SK-N-SH (cell line): ENCODE measurements at regions not wholly inside any gene's neighbourhood (a gene's known extent, or its start where the extent isn't known, plus 50 kb on each side); places are given as distances from the start of the nearest gene placed in this dataset.
A peak's percentile ranks its signal among the peaks of the same experiment; 100 is the strongest.

Experiments used
- CTCF ChIA-PET: fragments of 300-600, 350-600 bp; formaldehyde crosslinking; extraction: SDS; loops from one replicate; lab custom pipeline; 2021; lab: Yijun Ruan, JAX
- POLR2A ChIA-PET: fragments of 350-600 bp; sonication (Branson Sonifier 250); formaldehyde crosslinking; extraction: SDS; loops from one replicate; lab custom pipeline; 2020; ENCODE audit warnings: antibody characterized with exemption, inconsistent platforms; lab: Yijun Ruan, JAX
- DNase-seq: peaks from one replicate; pipeline ENCODE4 v3.0.0; 2012
- H2AFZ ChIP-seq: fragments of 200-600 bp; sonication (generic); 2 replicates; pipeline ENCODE4 v1.8.1; 2016; ENCODE audit warnings: antibody characterized with exemption, mild to moderate bottlenecking, low read depth
- H3F3A ChIP-seq: fragments of 200-600 bp; sonication (generic); replicated peaks from 2 replicates; pipeline ENCODE3; 2016; ENCODE audit warnings: antibody characterized with exemption, mild to moderate bottlenecking; ENCODE audit not compliant: insufficient read depth
- H3K27ac ChIP-seq, 2 experiments: fragments of 200-500 bp in 1 of 2; fragments of 200-600 bp in 1 of 2; sonication (Bioruptor generic) in 1 of 2; sonication (generic), shearing (Covaris generic) in 1 of 2; 2 replicates each; pipeline versions ENCODE4 v1.5.1 to v1.6.1; 2014 to 2016; ENCODE audit warnings: low read depth in 2 of 2, inconsistent platforms in 1 of 2, low read length in 1 of 2, mild to moderate bottlenecking in 1 of 2, mixed read lengths in 1 of 2
- H3K27me3 ChIP-seq: fragments of 200-600 bp; sonication (generic), shearing (Covaris generic); 2 replicates; pipeline ENCODE4 v1.6.1; 2016; ENCODE audit warnings: mixed run types; ENCODE audit not compliant: insufficient read depth
- H3K36me3 ChIP-seq, 2 experiments: fragments of 200-500 bp in 1 of 2; fragments of 200-600 bp in 1 of 2; sonication (Bioruptor generic) in 1 of 2; sonication (generic) in 1 of 2; replicated peaks in 1 of 2; 2 replicates each; pipeline versions ENCODE3 to v1.5.1; 2014 to 2016; ENCODE audit warnings: low read length in 1 of 2, mild to moderate bottlenecking in 1 of 2; ENCODE audit not compliant: insufficient read depth in 2 of 2, control insufficient read depth in 1 of 2
- H3K4me1 ChIP-seq, 2 experiments: fragments of 200-500 bp in 1 of 2; fragments of 200-600 bp in 1 of 2; sonication (Bioruptor generic) in 1 of 2; sonication (generic), shearing (Covaris generic) in 1 of 2; 2 replicates each; pipeline versions ENCODE4 v1.5.1 to v1.6.1; 2014 to 2016; ENCODE audit warnings: low read depth in 1 of 2, low read length in 1 of 2, mixed run types in 1 of 2; ENCODE audit not compliant: insufficient read depth in 2 of 2, control insufficient read depth in 1 of 2
- H3K4me2 ChIP-seq: fragments of 200-600 bp; sonication (generic), shearing (Covaris generic); 2 replicates; pipeline ENCODE4 v1.6.1; 2017; ENCODE audit warnings: mixed run types
- H3K4me3 ChIP-seq, 2 experiments: fragments of 200-500 bp in 1 of 2; fragments of 200-600 bp in 1 of 2; sonication (Bioruptor generic) in 1 of 2; sonication (generic), shearing (Covaris generic) in 1 of 2; 2 replicates each; pipeline versions ENCODE4 v1.5.1 to v1.8.1; 2014 to 2016; ENCODE audit warnings: low read depth in 2 of 2, inconsistent platforms in 1 of 2, low read length in 1 of 2, mild to moderate bottlenecking in 1 of 2, mixed read lengths in 1 of 2, moderate library complexity in 1 of 2
- H3K79me2 ChIP-seq: fragments of 200-600 bp; sonication (generic); 2 replicates; pipeline ENCODE4 v1.8.1; 2017; ENCODE audit warnings: mild to moderate bottlenecking; ENCODE audit not compliant: insufficient read depth
- H3K9ac ChIP-seq: fragments of 200-600 bp; sonication (generic); 2 replicates; pipeline ENCODE4 v1.6.1; 2017; ENCODE audit warnings: mixed run types
- H3K9me2 ChIP-seq: fragments of 200-600 bp; sonication (generic); 2 replicates; pipeline ENCODE4 v1.6.1; 2017; ENCODE audit warnings: mixed run types
- H3K9me3 ChIP-seq: fragments of 200-600 bp; sonication (generic); 2 replicates; pipeline ENCODE4 v1.6.1; 2017; ENCODE audit warnings: mixed run types, mild to moderate bottlenecking, moderate library complexity
- H4K20me1 ChIP-seq: fragments of 200-600 bp; sonication (generic); 2 replicates; pipeline ENCODE4 v1.6.1; 2017; ENCODE audit warnings: mild to moderate bottlenecking, mixed run types; ENCODE audit not compliant: insufficient read depth
- CHD2 ChIP-seq: fragments of 150-350 bp; IDR thresholded peaks from 2 replicates; pipeline ENCODE4 v1.6.1; 2018; ENCODE audit warnings: low read length; ENCODE audit not compliant: partially characterized antibody
- JUND ChIP-seq: IDR thresholded peaks from 2 replicates; pipeline ENCODE4 v1.4.0; 2012
- RAD21 ChIP-seq: IDR thresholded peaks from 2 replicates; pipeline ENCODE4 v1.6.1; 2012; ENCODE audit warnings: mild to moderate bottlenecking, low read length
- SMC3 ChIP-seq: IDR thresholded peaks from 2 replicates; pipeline ENCODE4 v1.6.1; 2012; ENCODE audit warnings: low read depth, low read length, improper control_type of control experiment
- TCF12 ChIP-seq: IDR thresholded peaks from 2 replicates; pipeline ENCODE4 v1.4.0; 2012
- YY1 ChIP-seq: IDR thresholded peaks from 2 replicates; pipeline ENCODE4 v1.4.0; 2012; ENCODE audit warnings: low read depth, mild to moderate bottlenecking
- WGBS: methylation state at CpG from one replicate; pipeline ENCODE4 v1.1.6; 2017; ENCODE audit warnings: low lambda C conversion rate; 5-methylcytosine and 5-hydroxymethylcytosine counted together
- TF ChIP-seq, protein P1 (sequence below): fragments of 150-350 bp; IDR thresholded peaks from 2 replicates; pipeline ENCODE4 v1.6.1; 2016; ENCODE audit warnings: mild to moderate bottlenecking, low read depth, low read length
- TF ChIP-seq, protein P2 (sequence below): fragments of 200-600 bp; sonication (generic); IDR thresholded peaks from 2 replicates; pipeline ENCODE4 v1.6.1; 2017; ENCODE audit warnings: antibody characterized with exemption, mild to moderate bottlenecking, moderate library complexity

DNA sequence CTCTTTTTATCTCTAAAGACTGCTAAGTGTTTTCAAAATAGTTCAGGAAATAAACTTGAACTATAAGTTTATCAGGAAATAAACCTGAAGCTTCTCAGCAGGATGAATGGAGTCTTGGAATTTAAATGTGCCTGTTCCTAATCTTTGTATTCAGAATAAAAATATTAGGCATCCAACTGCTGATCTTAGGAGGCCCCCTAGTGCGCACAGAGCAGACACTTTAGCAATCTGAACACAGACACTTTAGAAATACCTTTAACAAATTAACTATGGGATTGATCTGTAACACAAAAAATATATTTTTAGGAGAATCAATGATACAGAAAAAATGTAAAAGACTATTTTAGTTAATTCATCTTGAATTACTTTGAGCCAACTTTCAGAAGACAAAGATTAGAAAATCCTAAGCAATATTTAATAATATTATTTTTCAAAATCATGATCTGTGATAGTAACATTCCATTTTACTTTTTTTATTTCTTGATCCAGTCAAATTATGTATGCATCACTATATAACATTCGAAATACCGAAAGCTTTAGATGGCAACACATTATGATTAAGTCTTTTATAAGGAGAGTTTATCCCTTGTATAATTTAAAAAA is 80.9 kb downstream of the SLC41A2 start:
- peak; percentile 51 for DNase-seq
- Histone ChIP-seq H3K27me3 (no peaks in the 10 kb centered on the region), H4K20me1 (no peaks in the 10 kb centered on the region), H2AFZ (no peak overlapping the region), H3K9me3 (no peaks in the 10 kb centered on the region), H3K4me3 (no peak overlapping the region), H3K79me2 (no peaks in the 10 kb centered on the region), H3K4me1 (no peaks in the 10 kb centered on the region), H3K9ac (no peak overlapping the region), H3K9me2 (no peaks in the 10 kb centered on the region), H3F3A (peaks cover 7% of the 10 kb centered on the region), H3K36me3 (no peaks in the 10 kb centered on the region), H3K27ac (no peak overlapping the region), H3K4me2 (no peak overlapping the region)
- ChIA-PET POLR2A (no interaction called here), CTCF (interaction anchor here (0.6 to 3.4 kb wide), 29 partner anchors 10 to 684 kb away, joined by 3 to 33 read pairs (median 3); no protein-coding TSS in a partner anchor)
- TF ChIP-seq JUND (no peak), TCF12 (no peak), RAD21 (peak; percentile 98), SMC3 (peak; percentile 95)
- TF ChIP-seq, protein P1, sequence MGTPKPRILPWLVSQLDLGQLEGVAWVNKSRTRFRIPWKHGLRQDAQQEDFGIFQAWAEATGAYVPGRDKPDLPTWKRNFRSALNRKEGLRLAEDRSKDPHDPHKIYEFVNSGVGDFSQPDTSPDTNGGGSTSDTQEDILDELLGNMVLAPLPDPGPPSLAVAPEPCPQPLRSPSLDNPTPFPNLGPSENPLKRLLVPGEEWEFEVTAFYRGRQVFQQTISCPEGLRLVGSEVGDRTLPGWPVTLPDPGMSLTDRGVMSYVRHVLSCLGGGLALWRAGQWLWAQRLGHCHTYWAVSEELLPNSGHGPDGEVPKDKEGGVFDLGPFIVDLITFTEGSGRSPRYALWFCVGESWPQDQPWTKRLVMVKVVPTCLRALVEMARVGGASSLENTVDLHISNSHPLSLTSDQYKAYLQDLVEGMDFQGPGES, result no peak
- TF ChIP-seq, protein P2, sequence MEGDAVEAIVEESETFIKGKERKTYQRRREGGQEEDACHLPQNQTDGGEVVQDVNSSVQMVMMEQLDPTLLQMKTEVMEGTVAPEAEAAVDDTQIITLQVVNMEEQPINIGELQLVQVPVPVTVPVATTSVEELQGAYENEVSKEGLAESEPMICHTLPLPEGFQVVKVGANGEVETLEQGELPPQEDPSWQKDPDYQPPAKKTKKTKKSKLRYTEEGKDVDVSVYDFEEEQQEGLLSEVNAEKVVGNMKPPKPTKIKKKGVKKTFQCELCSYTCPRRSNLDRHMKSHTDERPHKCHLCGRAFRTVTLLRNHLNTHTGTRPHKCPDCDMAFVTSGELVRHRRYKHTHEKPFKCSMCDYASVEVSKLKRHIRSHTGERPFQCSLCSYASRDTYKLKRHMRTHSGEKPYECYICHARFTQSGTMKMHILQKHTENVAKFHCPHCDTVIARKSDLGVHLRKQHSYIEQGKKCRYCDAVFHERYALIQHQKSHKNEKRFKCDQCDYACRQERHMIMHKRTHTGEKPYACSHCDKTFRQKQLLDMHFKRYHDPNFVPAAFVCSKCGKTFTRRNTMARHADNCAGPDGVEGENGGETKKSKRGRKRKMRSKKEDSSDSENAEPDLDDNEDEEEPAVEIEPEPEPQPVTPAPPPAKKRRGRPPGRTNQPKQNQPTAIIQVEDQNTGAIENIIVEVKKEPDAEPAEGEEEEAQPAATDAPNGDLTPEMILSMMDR, result peak; percentile 87
- 57% methylated on average over 3 of the region's 3 CpGs for WGBS

DNA sequence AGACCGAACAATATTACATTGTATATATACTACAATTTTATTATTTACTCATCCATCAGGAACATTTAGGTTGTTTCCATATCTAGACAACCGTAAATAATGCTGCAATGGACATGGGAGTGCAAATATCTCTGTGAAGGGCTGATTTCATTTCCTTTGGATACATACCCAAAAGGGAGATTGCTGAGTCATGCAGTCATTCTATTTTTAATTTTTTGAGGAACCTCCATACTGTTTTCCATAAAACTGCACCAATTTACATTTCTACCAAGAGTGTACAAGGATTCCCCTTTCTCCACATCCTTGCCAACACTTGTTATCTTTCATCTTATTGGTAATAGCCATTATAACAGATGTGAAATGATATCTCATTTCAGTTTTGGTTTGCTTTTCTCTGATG is 84.7 kb downstream of the SLC41A2 start:
- no peak overlapping the region for H3K4me2 ChIP-seq
- TF ChIP-seq CHD2 (no peak), YY1 (no peak)
- TF ChIP-seq, protein P2, result no peak
- TF ChIP-seq, all 33 proteins: peak for 0
- peak overlapping the region in 1 of 2 experiments; percentile 15; a peak in 1 of 4 replicates for H3K27ac ChIP-seq
- no peaks in the 10 kb centered on the region for H3K79me2 ChIP-seq
- no peaks in the 10 kb centered on the region for H3K27me3 ChIP-seq
- H4K20me1 ChIP-seq, result no peaks in the 10 kb centered on the region
- no peaks in the 10 kb centered on the region for H3K36me3 ChIP-seq
- no peak overlapping the region for H3K9ac ChIP-seq
- no peaks in the 10 kb centered on the region for H3K9me3 ChIP-seq
- DNase-seq, result no peak
- ChIA-PET POLR2A (no interaction called here), CTCF (interaction anchor here (1.3 kb wide), 1 partner anchor 492 kb away, joined by 9 read pairs; no protein-coding TSS in a partner anchor)
- no peaks in the 10 kb centered on the region for H3K9me2 ChIP-seq
- H3F3A ChIP-seq, result peaks cover 7% of the 10 kb centered on the region
- H2AFZ ChIP-seq, result no peak overlapping the region; the same call in 1 of the 2 replicates
- no peak overlapping the region for H3K4me3 ChIP-seq
- no peaks in the 10 kb centered on the region for H3K4me1 ChIP-seq
- 97% methylated on average over 2 of the region's 2 CpGs for WGBS
